ENCODE measurements at regions not wholly inside any gene's neighbourhood (a gene's known extent, or its start where the extent isn't known, plus 50 kb on each side); places are given as distances from the start of the nearest gene placed in this dataset.

DNA sequence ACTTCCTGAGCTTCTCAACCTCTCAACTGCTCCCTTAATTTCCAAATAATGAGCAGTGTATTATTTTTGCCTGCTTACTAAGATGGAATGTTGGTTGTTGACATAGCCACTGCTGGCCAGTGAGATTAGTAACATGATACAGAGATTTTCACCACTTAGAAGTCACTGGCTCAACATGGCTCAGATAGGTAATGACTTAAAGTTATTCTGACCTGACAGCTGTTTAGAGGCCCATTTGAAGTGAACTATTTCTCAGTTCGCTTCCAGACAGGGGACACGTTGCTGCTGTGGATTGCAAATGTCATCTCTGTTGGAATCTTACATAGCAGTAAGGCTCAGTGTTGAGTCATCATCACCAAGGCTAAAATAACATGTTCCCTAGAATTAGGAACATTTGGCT is 490.2 kb downstream of the TLE4 start:
- TF ChIP-seq, protein P1, sequence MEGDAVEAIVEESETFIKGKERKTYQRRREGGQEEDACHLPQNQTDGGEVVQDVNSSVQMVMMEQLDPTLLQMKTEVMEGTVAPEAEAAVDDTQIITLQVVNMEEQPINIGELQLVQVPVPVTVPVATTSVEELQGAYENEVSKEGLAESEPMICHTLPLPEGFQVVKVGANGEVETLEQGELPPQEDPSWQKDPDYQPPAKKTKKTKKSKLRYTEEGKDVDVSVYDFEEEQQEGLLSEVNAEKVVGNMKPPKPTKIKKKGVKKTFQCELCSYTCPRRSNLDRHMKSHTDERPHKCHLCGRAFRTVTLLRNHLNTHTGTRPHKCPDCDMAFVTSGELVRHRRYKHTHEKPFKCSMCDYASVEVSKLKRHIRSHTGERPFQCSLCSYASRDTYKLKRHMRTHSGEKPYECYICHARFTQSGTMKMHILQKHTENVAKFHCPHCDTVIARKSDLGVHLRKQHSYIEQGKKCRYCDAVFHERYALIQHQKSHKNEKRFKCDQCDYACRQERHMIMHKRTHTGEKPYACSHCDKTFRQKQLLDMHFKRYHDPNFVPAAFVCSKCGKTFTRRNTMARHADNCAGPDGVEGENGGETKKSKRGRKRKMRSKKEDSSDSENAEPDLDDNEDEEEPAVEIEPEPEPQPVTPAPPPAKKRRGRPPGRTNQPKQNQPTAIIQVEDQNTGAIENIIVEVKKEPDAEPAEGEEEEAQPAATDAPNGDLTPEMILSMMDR (IDR thresholded peaks at IDR 0.05): no peak
- TF ChIP-seq EZH2 (IDR thresholded peaks at IDR 0.05): no peak

Measured in neural progenitor cell (in vitro differentiated cells).